PFSK-1 (cell line): ENCODE measurements at regions not wholly inside any gene's neighbourhood (a gene's known extent, or its start where the extent isn't known, plus 50 kb on each side); places are given as distances from the start of the nearest gene placed in this dataset.

Experiments used
- POLR2AphosphoS5 ChIP-seq: IDR thresholded peaks from 2 replicates; pipeline ENCODE4 v1.6.1; 2012; ENCODE audit warnings: low read depth, mild to moderate bottlenecking, control low read depth, low read length, moderate library complexity
- SIN3A ChIP-seq: IDR thresholded peaks from 2 replicates; pipeline ENCODE4 v1.6.1; 2012; ENCODE audit warnings: mild to moderate bottlenecking, low read length, moderate library complexity, borderline replicate concordance; ENCODE audit not compliant: insufficient read depth
- TAF1 ChIP-seq: IDR thresholded peaks from 2 replicates; pipeline ENCODE4 v1.6.1; 2012; ENCODE audit warnings: low read length, control low read depth, borderline replicate concordance; ENCODE audit not compliant: insufficient read depth
- TF ChIP-seq, protein P1 (sequence below), 2 experiments: IDR thresholded peaks; 2 replicates each; pipeline versions ENCODE4 v1.6.1 to v1.8.0; 2011 to 2012; ENCODE audit warnings: low read depth in 2 of 2, low read length in 2 of 2, control low read depth in 1 of 2, inconsistent platforms in 1 of 2, mild to moderate bottlenecking in 1 of 2, moderate library complexity in 1 of 2; ENCODE audit not compliant: insufficient read depth in 1 of 2

DNA sequence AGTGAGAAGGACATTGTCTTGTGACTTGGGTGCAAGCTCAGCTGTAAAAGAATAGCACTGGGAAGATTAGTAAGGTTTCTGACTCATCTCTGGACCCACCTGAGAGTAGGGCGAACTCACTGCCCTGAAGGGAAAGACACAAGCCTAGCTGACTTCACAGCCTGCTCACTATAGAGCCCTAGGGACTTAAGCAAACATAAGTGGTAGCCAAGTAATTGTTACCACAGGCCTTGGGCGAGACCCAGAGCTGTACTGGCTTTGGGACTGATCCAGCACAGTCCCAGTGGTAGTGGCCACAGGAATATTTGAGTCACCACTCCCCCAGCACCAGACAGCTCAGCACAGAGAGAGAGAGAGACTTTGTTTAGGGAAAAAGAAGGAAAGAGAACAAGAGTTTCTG is 429.9 kb downstream of the TBL1XR1 start:
- TF ChIP-seq, protein P1, sequence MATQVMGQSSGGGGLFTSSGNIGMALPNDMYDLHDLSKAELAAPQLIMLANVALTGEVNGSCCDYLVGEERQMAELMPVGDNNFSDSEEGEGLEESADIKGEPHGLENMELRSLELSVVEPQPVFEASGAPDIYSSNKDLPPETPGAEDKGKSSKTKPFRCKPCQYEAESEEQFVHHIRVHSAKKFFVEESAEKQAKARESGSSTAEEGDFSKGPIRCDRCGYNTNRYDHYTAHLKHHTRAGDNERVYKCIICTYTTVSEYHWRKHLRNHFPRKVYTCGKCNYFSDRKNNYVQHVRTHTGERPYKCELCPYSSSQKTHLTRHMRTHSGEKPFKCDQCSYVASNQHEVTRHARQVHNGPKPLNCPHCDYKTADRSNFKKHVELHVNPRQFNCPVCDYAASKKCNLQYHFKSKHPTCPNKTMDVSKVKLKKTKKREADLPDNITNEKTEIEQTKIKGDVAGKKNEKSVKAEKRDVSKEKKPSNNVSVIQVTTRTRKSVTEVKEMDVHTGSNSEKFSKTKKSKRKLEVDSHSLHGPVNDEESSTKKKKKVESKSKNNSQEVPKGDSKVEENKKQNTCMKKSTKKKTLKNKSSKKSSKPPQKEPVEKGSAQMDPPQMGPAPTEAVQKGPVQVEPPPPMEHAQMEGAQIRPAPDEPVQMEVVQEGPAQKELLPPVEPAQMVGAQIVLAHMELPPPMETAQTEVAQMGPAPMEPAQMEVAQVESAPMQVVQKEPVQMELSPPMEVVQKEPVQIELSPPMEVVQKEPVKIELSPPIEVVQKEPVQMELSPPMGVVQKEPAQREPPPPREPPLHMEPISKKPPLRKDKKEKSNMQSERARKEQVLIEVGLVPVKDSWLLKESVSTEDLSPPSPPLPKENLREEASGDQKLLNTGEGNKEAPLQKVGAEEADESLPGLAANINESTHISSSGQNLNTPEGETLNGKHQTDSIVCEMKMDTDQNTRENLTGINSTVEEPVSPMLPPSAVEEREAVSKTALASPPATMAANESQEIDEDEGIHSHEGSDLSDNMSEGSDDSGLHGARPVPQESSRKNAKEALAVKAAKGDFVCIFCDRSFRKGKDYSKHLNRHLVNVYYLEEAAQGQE (IDR thresholded peaks at IDR 0.05; ENCODE audit: insufficient read depth in 1 of 2, low read depth in 2 of 2, low read length in 2 of 2): no peak
- TF ChIP-seq TAF1: no peak
- TF ChIP-seq POLR2AphosphoS5: no peak
- TF ChIP-seq SIN3A: no peak
